Stimulated activated memory B cell treated with anti-CD40 and anti-IgM and Interleukin-4, amounts not matched to agents 10 μg/mL and 1 μg/mL and 100 μg/mL, for 72 hours (primary cell): ENCODE measurements at regions not wholly inside any gene's neighbourhood (a gene's known extent, or its start where the extent isn't known, plus 50 kb on each side); places are given as distances from the start of the nearest gene placed in this dataset.

Experiments
- ATAC-seq: fragments of 150-1000 bp; cut with Tn5 transposase; 2 replicates; pipeline ENCODE4 v1.10.0; 2021
- H3K27ac Mint-ChIP-seq: one replicate; pipeline ENCODE4 v1.8.0; 2022; ENCODE audit warnings: mild to moderate bottlenecking, mixed read lengths
- H3K27me3 Mint-ChIP-seq: one replicate; pipeline ENCODE4 v1.8.0; 2022; ENCODE audit warnings: mixed read lengths
- H3K36me3 Mint-ChIP-seq: one replicate; pipeline ENCODE4 v1.8.0; 2022; ENCODE audit warnings: mixed read lengths
- H3K4me1 Mint-ChIP-seq: one replicate; pipeline ENCODE4 v1.8.0; 2022; ENCODE audit warnings: mixed read lengths
- H3K4me3 Mint-ChIP-seq: one replicate; pipeline ENCODE4 v1.8.0; 2022; ENCODE audit warnings: mild to moderate bottlenecking, moderate library complexity, mixed read lengths
- H3K9me3 Mint-ChIP-seq: one replicate; pipeline ENCODE4 v1.8.0; 2022; ENCODE audit warnings: mixed read lengths

- no peak for ATAC-seq
- no peak overlapping the region for H3K27ac Mint-ChIP-seq
- H3K9me3 Mint-ChIP-seq, result no peaks in the 10 kb centered on the region
- H3K27me3 Mint-ChIP-seq, result peaks cover 13% of the 10 kb centered on the region
- no peak overlapping the region for H3K4me3 Mint-ChIP-seq
- H3K36me3 Mint-ChIP-seq, result no peaks in the 10 kb centered on the region
- no peaks in the 10 kb centered on the region for H3K4me1 Mint-ChIP-seq
Measured at GRCh38 chr2:204282081-204282480, 263.2 kb upstream of the PARD3B start.

GRCh38 chr2:204282525-204282924 is 262.8 kb upstream of the PARD3B start:
- Mint-ChIP-seq H3K4me3 (no peak overlapping the region), H3K4me1 (no peaks in the 10 kb centered on the region), H3K27me3 (peaks cover 13% of the 10 kb centered on the region), H3K9me3 (no peaks in the 10 kb centered on the region), H3K36me3 (no peaks in the 10 kb centered on the region), H3K27ac (no peak overlapping the region)
- no peak for ATAC-seq

- Mint-ChIP-seq H3K4me3 (no peak overlapping the region), H3K27ac (no peak overlapping the region), H3K4me1 (no peaks in the 10 kb centered on the region), H3K9me3 (no peaks in the 10 kb centered on the region), H3K36me3 (no peaks in the 10 kb centered on the region), H3K27me3 (peaks cover 27% of the 10 kb centered on the region)
- no peak for ATAC-seq
Measured at GRCh38 chr2:204289066-204289465, 256.2 kb upstream of the PARD3B start.

- ATAC-seq, result no peak
- Mint-ChIP-seq H3K4me3 (no peak overlapping the region), H3K27ac (no peak overlapping the region), H3K4me1 (no peaks in the 10 kb centered on the region), H3K36me3 (no peaks in the 10 kb centered on the region), H3K27me3 (peaks cover 13% of the 10 kb centered on the region), H3K9me3 (no peaks in the 10 kb centered on the region)
Measured at GRCh38 chr2:204292439-204292838, 252.8 kb upstream of the PARD3B start.

- H3K27ac Mint-ChIP-seq, result no peak overlapping the region
- H3K27me3 Mint-ChIP-seq, result peaks cover 13% of the 10 kb centered on the region
- ATAC-seq, result no peak
- H3K36me3 Mint-ChIP-seq, result no peaks in the 10 kb centered on the region
- no peaks in the 10 kb centered on the region for H3K4me1 Mint-ChIP-seq
- no peaks in the 10 kb centered on the region for H3K9me3 Mint-ChIP-seq
- no peak overlapping the region for H3K4me3 Mint-ChIP-seq
Measured at GRCh38 chr2:204293884-204294747, 251.2 kb upstream of the PARD3B start.

- Mint-ChIP-seq H3K4me1 (no peaks in the 10 kb centered on the region), H3K4me3 (no peak overlapping the region), H3K9me3 (no peaks in the 10 kb centered on the region), H3K27ac (no peak overlapping the region), H3K36me3 (no peaks in the 10 kb centered on the region), H3K27me3 (no peaks in the 10 kb centered on the region)
- ATAC-seq, result no peak
Measured at GRCh38 chr2:204298404-204298803, 246.9 kb upstream of the PARD3B start.

GRCh38 chr2:204299766-204300165 is 245.5 kb upstream of the PARD3B start:
- no peaks in the 10 kb centered on the region for H3K36me3 Mint-ChIP-seq
- no peak overlapping the region for H3K27ac Mint-ChIP-seq
- ATAC-seq, result no peak
- no peaks in the 10 kb centered on the region for H3K9me3 Mint-ChIP-seq
- H3K4me1 Mint-ChIP-seq, result no peaks in the 10 kb centered on the region
- no peak overlapping the region for H3K4me3 Mint-ChIP-seq
- H3K27me3 Mint-ChIP-seq, result no peaks in the 10 kb centered on the region

- ATAC-seq, result no peak
- Mint-ChIP-seq H3K4me3 (no peak overlapping the region), H3K4me1 (no peaks in the 10 kb centered on the region), H3K27me3 (peaks cover 8% of the 10 kb centered on the region), H3K9me3 (no peaks in the 10 kb centered on the region), H3K27ac (no peak overlapping the region), H3K36me3 (no peaks in the 10 kb centered on the region)
Measured at GRCh38 chr2:204306667-204307066, 238.6 kb upstream of the PARD3B start.

- no peaks in the 10 kb centered on the region for H3K36me3 Mint-ChIP-seq
- ATAC-seq, result no peak
Measured at GRCh38 chr2:204312105-204312504, 233.2 kb upstream of the PARD3B start.

GRCh38 chr2:204313256-204313655 is 232.0 kb upstream of the PARD3B start:
- Mint-ChIP-seq H3K9me3 (no peaks in the 10 kb centered on the region), H3K27ac (no peak overlapping the region), H3K36me3 (no peaks in the 10 kb centered on the region), H3K27me3 (no peaks in the 10 kb centered on the region), H3K4me1 (no peaks in the 10 kb centered on the region), H3K4me3 (no peak overlapping the region)
- no peak for ATAC-seq

More at GRCh38 chr2:204312105-204312504, 233.2 kb upstream of the PARD3B start:
- no peak overlapping the region for H3K27ac Mint-ChIP-seq
- H3K27me3 Mint-ChIP-seq, result no peaks in the 10 kb centered on the region
- H3K4me1 Mint-ChIP-seq, result no peaks in the 10 kb centered on the region
- H3K9me3 Mint-ChIP-seq, result no peaks in the 10 kb centered on the region
- H3K4me3 Mint-ChIP-seq, result no peak overlapping the region

- no peaks in the 10 kb centered on the region for H3K9me3 Mint-ChIP-seq
- no peaks in the 10 kb centered on the region for H3K27me3 Mint-ChIP-seq
- no peaks in the 10 kb centered on the region for H3K4me1 Mint-ChIP-seq
- H3K4me3 Mint-ChIP-seq, result no peak overlapping the region
- no peak for ATAC-seq
- H3K36me3 Mint-ChIP-seq, result no peaks in the 10 kb centered on the region
- H3K27ac Mint-ChIP-seq, result no peak overlapping the region
Measured at GRCh38 chr2:204315236-204315662, 230.0 kb upstream of the PARD3B start.

- no peak for ATAC-seq
- H3K4me1 Mint-ChIP-seq, result no peaks in the 10 kb centered on the region
- no peaks in the 10 kb centered on the region for H3K27me3 Mint-ChIP-seq
- H3K27ac Mint-ChIP-seq, result no peak overlapping the region
- no peaks in the 10 kb centered on the region for H3K36me3 Mint-ChIP-seq
- H3K4me3 Mint-ChIP-seq, result no peak overlapping the region
- H3K9me3 Mint-ChIP-seq, result no peaks in the 10 kb centered on the region
Measured at GRCh38 chr2:204317640-204318039, 227.6 kb upstream of the PARD3B start.

GRCh38 chr2:204321027-204321800 is 224.1 kb upstream of the PARD3B start:
- H3K27me3 Mint-ChIP-seq, result no peaks in the 10 kb centered on the region
- no peak overlapping the region for H3K4me3 Mint-ChIP-seq
- H3K36me3 Mint-ChIP-seq, result no peaks in the 10 kb centered on the region
- no peak overlapping the region for H3K27ac Mint-ChIP-seq
- H3K9me3 Mint-ChIP-seq, result no peaks in the 10 kb centered on the region
- ATAC-seq, result no peak
- H3K4me1 Mint-ChIP-seq, result no peaks in the 10 kb centered on the region

- Mint-ChIP-seq H3K36me3 (no peaks in the 10 kb centered on the region), H3K9me3 (no peaks in the 10 kb centered on the region), H3K4me1 (no peaks in the 10 kb centered on the region), H3K27ac (no peak overlapping the region), H3K4me3 (no peak overlapping the region), H3K27me3 (no peaks in the 10 kb centered on the region)
- no peak for ATAC-seq
Measured at GRCh38 chr2:204321910-204322751, 223.1 kb upstream of the PARD3B start.

- no peaks in the 10 kb centered on the region for H3K36me3 Mint-ChIP-seq
- H3K4me1 Mint-ChIP-seq, result no peaks in the 10 kb centered on the region
- H3K27ac Mint-ChIP-seq, result no peak overlapping the region
- ATAC-seq, result peak; percentile 50
- no peak overlapping the region for H3K4me3 Mint-ChIP-seq
- H3K9me3 Mint-ChIP-seq, result no peaks in the 10 kb centered on the region
- H3K27me3 Mint-ChIP-seq, result no peaks in the 10 kb centered on the region
Measured at GRCh38 chr2:204325468-204325867, 219.8 kb upstream of the PARD3B start.
